ENCODE measurements at regions not wholly inside any gene's neighbourhood (a gene's known extent, or its start where the extent isn't known, plus 50 kb on each side); places are given as distances from the start of the nearest gene placed in this dataset.

DNA sequence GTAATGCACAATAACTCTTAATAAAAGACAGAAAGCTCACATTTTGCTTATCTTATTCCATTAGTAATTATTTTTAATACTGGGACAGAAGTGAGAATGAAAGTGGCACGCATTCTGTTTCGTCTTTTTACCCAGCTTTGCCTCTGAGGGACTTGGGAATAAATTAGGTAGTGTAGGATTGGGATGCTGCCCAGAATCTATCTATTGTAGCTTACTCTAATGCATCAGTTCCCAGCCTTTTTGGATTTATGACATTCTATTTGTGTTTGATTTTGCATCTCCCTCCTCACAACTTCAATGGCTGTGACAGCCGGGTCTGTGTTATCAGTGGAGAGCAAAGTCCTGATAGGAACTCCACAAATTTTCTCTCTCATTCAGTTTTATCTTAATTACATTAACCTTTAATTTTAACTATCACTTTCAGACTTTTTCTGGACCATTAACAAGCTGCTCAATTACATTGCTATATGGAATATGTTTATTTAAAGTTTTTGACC, 62.9 kb upstream of the TULP4 start:
- DNase-seq: no peak

DNA sequence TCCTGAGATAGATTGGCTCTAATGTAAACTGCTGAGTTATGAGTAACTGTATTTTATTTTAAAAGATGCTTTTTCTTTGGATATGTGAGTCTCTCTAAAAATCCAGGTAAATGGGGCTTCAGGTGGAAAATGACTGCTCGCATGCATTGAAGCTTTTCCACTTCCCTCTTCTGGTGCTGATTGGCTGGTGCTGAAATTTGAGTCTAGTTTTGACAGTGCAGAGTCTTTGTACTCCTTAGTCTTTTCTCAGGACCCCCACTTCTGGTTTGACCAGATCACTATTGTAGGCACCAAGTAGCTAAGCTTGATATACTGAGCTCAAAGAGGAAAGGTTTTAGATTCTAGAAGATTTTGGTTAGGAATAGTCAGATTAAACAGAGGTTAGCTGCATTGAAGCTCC, 60.7 kb upstream of the TULP4 start:
- DNase-seq: no peak

DNA sequence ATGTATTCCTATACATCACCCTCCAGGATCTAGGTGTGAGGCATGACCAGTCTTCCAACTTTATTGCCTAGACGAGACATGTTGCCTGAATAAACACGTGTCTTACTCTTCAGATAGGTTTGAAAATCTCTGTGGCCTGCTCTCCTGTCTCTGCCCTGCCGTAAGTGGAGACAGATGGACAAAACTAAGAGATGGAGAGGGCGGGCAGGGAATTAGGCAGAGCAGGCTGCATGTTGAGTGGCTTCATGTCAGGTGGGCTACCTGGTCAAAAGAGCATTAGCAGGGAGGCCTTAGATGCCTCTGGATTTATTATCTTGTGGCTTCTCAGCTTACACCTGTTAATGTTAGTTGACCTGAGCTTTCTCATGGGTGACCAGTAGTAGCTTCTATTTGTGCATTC, 59.0 kb upstream of the TULP4 start:
- peak; percentile 74 for DNase-seq

DNA sequence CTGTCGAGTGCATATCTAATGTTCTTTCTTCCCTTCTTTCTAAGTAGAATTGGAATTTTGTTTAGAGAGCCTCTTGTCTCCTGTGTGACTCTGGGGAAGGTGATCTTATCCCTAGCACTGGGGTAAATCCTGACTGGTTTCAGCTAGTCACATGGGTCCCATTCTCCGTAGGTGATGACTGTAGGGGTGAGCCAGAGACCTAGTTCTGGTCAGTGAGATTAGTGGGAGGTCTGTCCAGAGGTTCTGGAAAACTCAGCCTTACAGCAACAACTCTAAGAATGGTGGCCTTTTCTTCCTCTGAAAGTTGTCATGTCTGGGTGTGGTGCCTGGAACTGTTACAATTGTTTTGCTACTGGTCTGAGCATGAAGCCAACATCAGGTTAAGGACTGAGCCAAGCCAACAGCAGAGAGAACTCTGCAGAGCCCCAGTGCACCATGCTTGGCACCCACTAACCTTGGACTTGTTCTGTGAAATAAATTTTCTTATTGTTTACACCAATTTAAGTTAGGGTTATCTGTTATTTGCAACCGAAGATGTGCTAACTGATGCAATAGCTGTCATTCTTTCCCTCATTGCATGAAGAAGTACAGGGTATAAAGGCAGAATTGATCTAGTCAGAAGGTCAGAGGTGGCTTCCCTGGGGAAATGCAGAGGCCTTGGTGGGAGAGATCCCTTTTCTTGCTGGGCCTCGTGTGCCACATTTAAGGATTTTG, 56.8 kb upstream of the TULP4 start:
- DNase-seq: no peak

DNA sequence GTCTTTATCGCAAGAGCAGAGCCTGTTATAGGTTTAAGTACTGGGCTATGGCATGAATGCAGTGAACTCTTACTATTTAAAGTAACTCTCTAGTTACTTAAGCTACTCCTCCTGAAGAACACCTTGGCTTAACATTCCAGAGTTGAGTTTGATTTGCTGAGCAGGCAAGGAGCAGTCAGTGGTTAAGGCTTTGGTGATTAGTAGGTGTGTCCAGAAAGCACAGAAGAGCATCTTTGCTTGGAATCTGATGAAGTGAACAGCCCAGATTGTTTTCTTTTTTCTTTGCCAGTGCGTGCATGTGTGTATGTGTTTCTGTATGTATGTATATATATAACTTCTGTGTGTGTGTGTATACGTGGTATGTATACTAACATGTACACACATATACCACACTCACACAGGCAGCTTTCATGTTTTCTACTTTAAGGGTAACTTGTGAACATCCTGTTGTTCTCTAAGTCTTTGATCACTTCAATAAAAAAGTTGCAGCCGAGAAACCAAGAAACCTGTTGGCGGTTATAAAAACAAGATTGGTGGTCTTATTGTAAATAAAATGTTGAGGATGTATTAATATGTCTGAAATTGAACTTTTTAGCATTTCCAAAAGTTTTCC, 56.2 kb upstream of the TULP4 start:
- DNase-seq: no peak

DNA sequence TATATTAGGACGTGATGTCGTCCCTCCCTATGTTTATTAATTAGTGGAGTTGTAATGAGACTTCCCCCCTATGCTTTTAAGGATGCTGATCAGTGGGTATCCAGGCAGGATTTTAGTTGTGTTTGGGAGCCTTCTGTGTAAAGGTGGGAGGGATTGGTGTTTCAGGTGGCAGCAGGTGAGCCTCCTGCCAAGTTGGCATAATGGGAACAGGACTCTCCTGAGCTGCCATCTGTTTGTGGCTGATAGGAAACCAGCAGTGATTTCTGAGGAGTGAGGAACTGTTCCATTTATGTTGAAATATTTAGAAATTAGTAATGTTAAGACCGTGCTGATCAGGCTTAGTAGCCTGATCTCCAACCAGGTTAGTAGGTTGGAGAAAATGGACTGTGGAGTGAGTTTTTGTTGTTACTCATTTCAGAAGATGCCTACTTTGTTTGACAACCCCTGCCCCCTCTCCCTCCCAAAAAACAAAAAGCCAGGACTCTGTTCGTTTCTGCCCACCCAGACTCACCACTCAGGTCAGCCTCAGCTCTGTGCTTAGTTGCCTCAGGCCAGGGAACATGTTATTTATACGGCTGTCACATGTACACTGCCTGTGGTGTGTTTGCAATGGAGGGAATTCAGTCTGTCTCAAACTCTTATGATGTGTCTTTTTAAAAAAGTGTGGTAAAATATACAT, 55.4 kb upstream of the TULP4 start:
- DNase-seq: no peak

DNA sequence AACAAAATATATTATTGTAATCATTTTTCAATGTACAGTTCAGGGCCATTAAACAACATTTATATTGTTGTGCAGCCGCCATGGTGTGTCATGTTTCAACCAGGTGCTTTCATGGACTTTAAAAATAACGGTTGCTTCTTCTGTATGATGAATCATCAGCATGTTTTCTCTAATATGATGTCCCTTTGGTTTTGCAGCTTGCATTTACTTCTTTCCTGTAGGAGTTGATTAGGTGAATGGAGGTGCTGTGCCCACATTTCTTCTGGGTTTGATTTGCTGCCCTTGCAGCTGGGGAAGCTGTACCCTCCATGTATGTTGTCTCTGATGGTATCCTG, 54.9 kb upstream of the TULP4 start:
- no peak for DNase-seq

DNA sequence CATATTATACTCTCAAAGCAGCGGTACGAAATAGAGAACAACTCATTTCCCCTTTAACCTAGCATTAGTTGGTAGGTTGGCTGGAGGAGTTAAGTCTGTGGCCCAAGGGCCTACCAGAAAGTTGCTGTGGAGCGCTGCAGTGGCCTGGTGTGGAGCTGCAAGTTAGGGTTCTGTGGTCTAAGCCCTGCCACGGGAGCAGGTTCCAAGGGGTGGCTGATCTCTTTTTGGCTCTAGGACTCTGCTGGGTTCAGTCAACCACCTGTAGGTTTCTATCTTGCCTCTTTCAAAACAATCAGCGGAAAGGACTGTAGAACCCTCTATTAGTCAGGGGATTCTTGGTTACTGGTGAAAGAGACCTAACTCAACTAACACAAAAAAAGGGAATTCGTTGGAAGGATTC, 54.5 kb upstream of the TULP4 start:
- DNase-seq: no peak

DNA sequence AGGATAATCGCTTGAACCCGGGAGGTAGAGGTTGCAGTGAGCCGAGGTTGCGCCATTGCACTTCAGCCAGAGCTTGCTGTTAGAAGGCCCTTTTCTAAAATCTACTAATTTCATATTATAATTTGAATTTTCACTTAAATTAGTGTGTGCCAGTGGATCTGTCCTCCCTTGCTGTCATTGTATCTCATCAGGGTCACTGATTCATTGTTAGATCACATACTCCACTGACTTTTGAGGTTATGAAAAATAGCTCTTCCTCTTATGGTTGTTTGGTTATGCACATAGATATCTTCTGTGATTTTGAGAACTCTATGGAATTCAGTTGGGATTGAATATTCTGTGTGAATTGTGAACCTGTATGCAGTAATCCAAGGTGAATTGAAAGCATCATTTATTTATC, 53.1 kb upstream of the TULP4 start:
- DNase-seq: no peak

DNA sequence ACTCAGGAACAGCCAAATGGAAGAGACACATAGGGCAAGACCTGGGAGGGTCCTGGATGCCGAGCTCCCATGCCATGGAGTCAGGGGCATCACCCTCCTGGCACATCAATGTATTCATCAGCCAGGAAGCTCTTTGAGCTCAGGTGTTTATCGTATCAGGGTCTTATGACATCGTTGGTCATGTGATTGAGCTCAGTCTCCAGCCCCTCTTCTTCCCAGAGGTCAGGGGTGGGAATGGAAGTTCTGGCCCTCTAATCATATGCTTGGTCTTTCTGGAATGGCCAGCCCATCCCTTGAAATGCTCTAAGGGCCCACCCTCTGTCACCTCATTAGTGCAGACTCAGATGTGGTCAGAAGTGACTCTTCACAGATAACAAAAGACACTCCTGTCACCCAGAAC, 52.4 kb upstream of the TULP4 start:
- no peak for DNase-seq

DNA sequence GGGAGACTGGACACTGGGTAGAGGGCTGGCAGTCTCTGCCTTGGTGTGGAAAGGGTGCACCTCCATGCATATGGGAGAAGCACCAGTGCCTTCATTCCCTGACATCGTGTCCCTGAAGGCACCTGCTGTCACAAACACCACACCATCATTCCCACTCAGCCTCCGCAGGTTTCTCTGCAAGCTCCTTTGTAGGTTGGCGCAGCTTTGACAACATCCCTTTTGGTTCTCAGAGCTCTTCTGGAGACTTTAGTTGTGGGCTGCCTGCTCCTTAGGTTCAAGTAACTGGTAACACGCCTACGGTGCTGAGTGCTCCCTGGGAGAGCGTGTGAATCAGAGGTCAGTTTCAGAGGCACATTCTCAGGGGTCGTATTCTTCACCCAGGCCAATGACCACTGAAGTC, 50.2 kb upstream of the TULP4 start:
- no peak for DNase-seq

All from NCI-H526 treated with DMSO at 0.1 percent for 48 hours (cell line).